ENCODE measurements at regions not wholly inside any gene's neighbourhood (a gene's known extent, or its start where the extent isn't known, plus 50 kb on each side); places are given as distances from the start of the nearest gene placed in this dataset.

DNA sequence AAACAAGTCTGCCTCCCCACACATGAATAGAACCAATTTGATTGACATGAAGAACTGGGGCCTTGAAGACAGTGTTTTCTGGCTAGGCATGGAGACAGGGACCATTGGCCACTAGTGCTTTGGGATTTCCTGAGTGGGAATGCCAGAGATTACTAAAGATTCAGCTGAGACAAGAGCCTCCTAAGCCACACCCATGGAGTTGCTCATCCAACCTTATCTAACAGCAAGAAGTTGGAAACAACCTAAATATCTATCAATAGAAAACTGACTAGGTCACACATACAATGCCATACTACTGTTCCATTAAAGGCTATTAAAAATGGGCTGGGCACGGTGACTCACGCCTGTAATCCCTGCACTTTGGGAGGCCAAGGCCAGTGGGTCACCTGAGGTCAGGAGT, 184.1 kb downstream of the ZBTB18 start:
- no peak for DNase-seq (ENCODE audit: low read depth)
- TF ChIP-seq, protein P1, sequence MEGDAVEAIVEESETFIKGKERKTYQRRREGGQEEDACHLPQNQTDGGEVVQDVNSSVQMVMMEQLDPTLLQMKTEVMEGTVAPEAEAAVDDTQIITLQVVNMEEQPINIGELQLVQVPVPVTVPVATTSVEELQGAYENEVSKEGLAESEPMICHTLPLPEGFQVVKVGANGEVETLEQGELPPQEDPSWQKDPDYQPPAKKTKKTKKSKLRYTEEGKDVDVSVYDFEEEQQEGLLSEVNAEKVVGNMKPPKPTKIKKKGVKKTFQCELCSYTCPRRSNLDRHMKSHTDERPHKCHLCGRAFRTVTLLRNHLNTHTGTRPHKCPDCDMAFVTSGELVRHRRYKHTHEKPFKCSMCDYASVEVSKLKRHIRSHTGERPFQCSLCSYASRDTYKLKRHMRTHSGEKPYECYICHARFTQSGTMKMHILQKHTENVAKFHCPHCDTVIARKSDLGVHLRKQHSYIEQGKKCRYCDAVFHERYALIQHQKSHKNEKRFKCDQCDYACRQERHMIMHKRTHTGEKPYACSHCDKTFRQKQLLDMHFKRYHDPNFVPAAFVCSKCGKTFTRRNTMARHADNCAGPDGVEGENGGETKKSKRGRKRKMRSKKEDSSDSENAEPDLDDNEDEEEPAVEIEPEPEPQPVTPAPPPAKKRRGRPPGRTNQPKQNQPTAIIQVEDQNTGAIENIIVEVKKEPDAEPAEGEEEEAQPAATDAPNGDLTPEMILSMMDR (IDR thresholded peaks at IDR 0.05; ENCODE audit: low read depth, low read length, missing control alignments), result no peak
- no peak overlapping the region for H3K4me3 ChIP-seq (ENCODE audit: low read depth, low read length)

- no peak for DNase-seq (ENCODE audit: low read depth)
- no peak overlapping the region for H3K4me3 ChIP-seq (ENCODE audit: low read depth, low read length)
- TF ChIP-seq, protein P1 (IDR thresholded peaks at IDR 0.05; ENCODE audit: low read depth, low read length, missing control alignments), result no peak
Observed at GRCh38 chr1:244236101-244236500, 185.0 kb downstream of the ZBTB18 start.

- no peak for DNase-seq (ENCODE audit: low read depth)
- no peak overlapping the region for H3K4me3 ChIP-seq (ENCODE audit: low read depth, low read length)
- TF ChIP-seq, protein P1 (IDR thresholded peaks at IDR 0.05; ENCODE audit: low read depth, low read length, missing control alignments), result no peak
Observed at GRCh38 chr1:244236721-244237120, 185.6 kb downstream of the ZBTB18 start.

DNA sequence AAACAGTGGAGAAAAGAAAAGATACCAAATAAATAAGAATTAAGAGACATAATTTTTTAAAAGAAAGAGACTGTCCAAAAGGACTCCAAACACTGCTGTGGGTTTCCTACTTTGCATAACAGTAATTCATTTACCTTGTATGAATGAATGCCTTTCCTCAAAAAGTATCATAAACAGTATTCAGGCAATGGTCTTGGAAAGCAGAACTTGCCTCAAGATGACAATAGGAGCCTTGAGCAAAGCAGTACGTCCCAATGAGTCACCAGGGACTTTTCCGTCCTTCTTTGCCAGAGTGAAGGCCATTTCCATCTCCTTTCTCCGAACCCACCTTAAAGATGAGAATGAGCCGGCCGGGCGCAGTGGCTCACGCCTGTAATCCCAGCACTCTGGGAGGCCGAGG, 186.4 kb downstream of the ZBTB18 start:
- no peak overlapping the region for H3K4me3 ChIP-seq (ENCODE audit: low read depth, low read length)
- no peak for DNase-seq (ENCODE audit: low read depth)
- TF ChIP-seq, protein P1 (IDR thresholded peaks at IDR 0.05; ENCODE audit: low read depth, low read length, missing control alignments), result no peak

- peak; percentile 29 for DNase-seq (ENCODE audit: low read depth)
- TF ChIP-seq, protein P1 (IDR thresholded peaks at IDR 0.05; ENCODE audit: low read depth, low read length, missing control alignments), result no peak
- H3K4me3 ChIP-seq (ENCODE audit: low read depth, low read length), result no peak overlapping the region
Observed at GRCh38 chr1:244239261-244239770, 188.2 kb downstream of the ZBTB18 start.

- H3K4me3 ChIP-seq (ENCODE audit: low read depth, low read length), result no peak overlapping the region
- DNase-seq (ENCODE audit: low read depth), result no peak
- TF ChIP-seq, protein P1 (IDR thresholded peaks at IDR 0.05; ENCODE audit: low read depth, low read length, missing control alignments), result no peak
Observed at GRCh38 chr1:244241438-244241837, 190.4 kb downstream of the ZBTB18 start.

DNA sequence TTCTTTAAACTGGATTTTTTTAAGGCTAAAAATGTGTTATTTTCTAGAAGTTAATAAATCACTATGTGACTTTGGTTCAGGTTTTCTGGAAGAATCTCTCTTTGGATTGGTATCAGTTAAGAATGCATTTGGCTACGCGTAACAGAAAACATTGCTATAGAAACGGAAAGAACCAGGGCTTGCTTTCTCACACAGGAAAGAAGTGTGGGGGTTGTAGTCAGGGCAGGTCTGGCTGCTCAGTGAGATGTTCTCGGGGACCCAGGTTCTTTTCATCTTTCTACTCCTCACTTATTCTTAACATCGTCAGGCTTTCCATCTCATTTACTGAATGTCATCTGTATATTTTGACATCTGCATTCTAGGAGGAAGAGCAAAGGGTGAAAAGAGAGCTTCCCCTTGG, 191.4 kb downstream of the ZBTB18 start:
- TF ChIP-seq, protein P1 (IDR thresholded peaks at IDR 0.05; ENCODE audit: low read depth, low read length, missing control alignments), result no peak

More for the DNA sequence above, 191.4 kb downstream of the ZBTB18 start:
- no peak for DNase-seq (ENCODE audit: low read depth)
- no peak overlapping the region for H3K4me3 ChIP-seq (ENCODE audit: low read depth, low read length)
